ENCODE measurements at regions not wholly inside any gene's neighbourhood (a gene's known extent, or its start where the extent isn't known, plus 50 kb on each side); places are given as distances from the start of the nearest gene placed in this dataset.

- no peak for TF ChIP-seq EZH2 (IDR thresholded peaks at IDR 0.05)
- TF ChIP-seq FOXP2 (optimal IDR thresholded peaks at IDR 0.05; ENCODE audit: control extremely low read depth, extremely low read length, insufficient read depth): no peak
- no peak for TF ChIP-seq POLR2AphosphoS5 (IDR thresholded peaks at IDR 0.05; ENCODE audit: borderline replicate concordance, low read depth, low read length)
Measured at GRCh38 chr4:12636191-12636590, 847.9 kb downstream of the RAB28 start.
